GM12891 (cell line): ENCODE measurements at regions not wholly inside any gene's neighbourhood (a gene's known extent, or its start where the extent isn't known, plus 50 kb on each side); places are given as distances from the start of the nearest gene placed in this dataset.

ENCODE experiments used
- POLR2A ChIP-seq: IDR thresholded peaks from 2 replicates; pipeline ENCODE4 v1.6.1; 2011; ENCODE audit warnings: low read depth, low read length, control low read depth
- POLR2AphosphoS5 ChIP-seq: IDR thresholded peaks from 2 replicates; pipeline ENCODE4 v1.6.1; 2011; ENCODE audit warnings: low read depth, low read length, control low read depth
- SPI1 ChIP-seq: IDR thresholded peaks from 2 replicates; pipeline ENCODE4 v1.6.1; 2011; ENCODE audit warnings: low read depth, low read length, control low read depth

DNA sequence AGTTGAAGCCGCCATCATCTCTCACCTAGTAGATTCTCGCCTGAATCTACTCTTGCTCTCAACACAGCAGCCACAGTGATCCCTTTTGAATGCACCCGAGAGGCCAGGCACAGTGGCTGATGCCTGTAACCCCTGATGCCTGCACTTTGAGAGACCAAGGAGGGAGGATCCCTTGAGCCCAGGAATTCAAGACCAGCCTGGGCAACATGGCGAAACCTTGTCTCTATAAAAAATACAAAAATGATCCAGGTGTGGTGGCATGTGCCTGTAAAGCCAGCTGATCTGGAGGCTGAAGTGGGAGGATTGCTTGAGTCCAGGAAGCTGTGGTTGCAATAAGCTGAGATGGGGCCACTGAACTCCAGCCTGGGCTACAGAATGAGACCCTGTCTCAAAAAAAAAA, 60.3 kb upstream of the EML4 start:
- TF ChIP-seq SPI1, result no peak
- TF ChIP-seq POLR2AphosphoS5, result no peak
- TF ChIP-seq POLR2A, result no peak
